Endothelial cell of umbilical vein (primary cell): ENCODE measurements at regions not wholly inside any gene's neighbourhood (a gene's known extent, or its start where the extent isn't known, plus 50 kb on each side); places are given as distances from the start of the nearest gene placed in this dataset.

ENCODE experiments used
- CTCF ChIP-seq, 2 donors: IDR thresholded peaks; 1 replicate in 1 of 2; 2 replicates in 1 of 2; pipeline ENCODE4 v1.5.1; 2011; ENCODE audit warnings: low read length in 2 of 2, mild to moderate bottlenecking in 2 of 2, moderate library complexity in 2 of 2, control low read depth in 1 of 2, inconsistent platforms in 1 of 2, low read depth in 1 of 2; ENCODE audit not compliant: insufficient read depth in 1 of 2; ENCODE audit errors: extremely low read depth in 1 of 2
- EZH2 ChIP-seq: IDR thresholded peaks from 2 replicates; pipeline ENCODE4 v1.6.1; 2012; ENCODE audit warnings: borderline replicate concordance, low read depth, mild to moderate bottlenecking, moderate library complexity, low read length, inconsistent platforms; ENCODE audit not compliant: severe bottlenecking
- GATA2 ChIP-seq: IDR thresholded peaks from 2 replicates; pipeline ENCODE4 v1.7.0; 2011; ENCODE audit warnings: low read depth, mild to moderate bottlenecking, moderate library complexity, mixed read lengths, low read length; ENCODE audit not compliant: insufficient read length, insufficient read depth
- JUN ChIP-seq: IDR thresholded peaks from 2 replicates; pipeline ENCODE4 v1.6.1; 2011; ENCODE audit warnings: borderline replicate concordance, low read depth; ENCODE audit not compliant: insufficient read length, insufficient read depth
- MYC ChIP-seq: IDR thresholded peaks from one replicate; pipeline ENCODE4 v1.6.1; 2011; ENCODE audit warnings: mild to moderate bottlenecking, low read depth, low read length
- POLR2A ChIP-seq: IDR thresholded peaks from 2 replicates; pipeline ENCODE4 v1.6.1; 2012; ENCODE audit warnings: low read depth, mild to moderate bottlenecking, control low read depth, low read length
- POLR2AphosphoS5 ChIP-seq: IDR thresholded peaks from 2 replicates; pipeline ENCODE4 v1.6.1; 2012; ENCODE audit warnings: low read depth, mild to moderate bottlenecking, control low read depth, low read length, moderate library complexity; ENCODE audit not compliant: insufficient read depth

DNA sequence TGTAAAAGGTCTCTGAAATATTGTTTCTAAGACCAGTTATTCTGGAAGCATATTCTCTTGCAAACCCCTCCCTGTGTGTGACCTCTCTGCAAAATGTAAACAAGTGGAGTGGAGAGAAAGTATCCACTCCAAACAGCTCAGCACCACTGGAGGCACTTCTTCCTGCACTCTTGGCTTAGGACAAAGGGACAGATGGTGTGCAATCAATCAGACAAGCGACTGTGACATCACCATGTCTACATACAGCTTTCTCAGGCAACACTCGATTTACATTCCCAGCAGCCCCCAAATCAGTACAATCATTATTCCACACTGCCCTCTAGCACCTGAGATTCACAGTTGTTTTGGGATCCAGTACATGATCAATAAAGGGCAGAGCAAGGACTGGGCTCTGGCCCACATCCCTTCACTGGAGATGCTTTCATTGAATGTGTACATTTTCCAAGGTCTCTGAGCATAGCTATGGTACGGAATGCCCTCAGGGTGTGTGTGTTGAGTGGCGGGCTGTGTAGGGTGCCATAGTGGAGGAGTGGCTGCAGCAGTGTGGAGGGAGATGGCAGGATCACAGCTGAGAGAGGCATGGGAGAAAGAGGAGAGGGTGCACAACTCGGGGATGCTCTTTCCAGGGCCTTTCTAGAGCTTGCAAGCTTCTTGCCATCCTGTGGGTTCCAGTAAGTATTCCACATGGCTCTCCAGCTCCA lies 311.8 kb upstream of the ST6GAL2 start:
- TF ChIP-seq CTCF (IDR thresholded peaks at IDR 0.05; ENCODE audit: extremely low read depth in 1 of 2, insufficient read depth in 1 of 2, low read depth in 1 of 2, low read length in 2 of 2) (no peak), POLR2AphosphoS5 (no peak), MYC (no peak), POLR2A (no peak), EZH2 (no peak), GATA2 (no peak), JUN (no peak)
